PC-9 (cell line): ENCODE measurements at regions not wholly inside any gene's neighbourhood (a gene's known extent, or its start where the extent isn't known, plus 50 kb on each side); places are given as distances from the start of the nearest gene placed in this dataset.
"Not testable (repeated sequence)": the region's sequence is repeated elsewhere in the genome, so short reads cannot be mapped to it uniquely, and the experiment has no call there.

Experiments used
- EZH2 ChIP-seq: fragments of 200-600 bp; sonication (generic); IDR thresholded peaks from 2 replicates; pipeline ENCODE4 v1.8.0; 2017; ENCODE audit warnings: antibody characterized with exemption, low read depth
- TF ChIP-seq, protein P1 (sequence below): fragments of 200-600 bp; sonication (generic); conservative IDR thresholded peaks from 2 replicates; pipeline ENCODE4 v1.6.1; 2017; ENCODE audit warnings: mixed run types, antibody characterized with exemption, mild to moderate bottlenecking, moderate library complexity

GRCh38 chr3:44941-45340 is 151.6 kb upstream of the CHL1 start:
- TF ChIP-seq, protein P1, sequence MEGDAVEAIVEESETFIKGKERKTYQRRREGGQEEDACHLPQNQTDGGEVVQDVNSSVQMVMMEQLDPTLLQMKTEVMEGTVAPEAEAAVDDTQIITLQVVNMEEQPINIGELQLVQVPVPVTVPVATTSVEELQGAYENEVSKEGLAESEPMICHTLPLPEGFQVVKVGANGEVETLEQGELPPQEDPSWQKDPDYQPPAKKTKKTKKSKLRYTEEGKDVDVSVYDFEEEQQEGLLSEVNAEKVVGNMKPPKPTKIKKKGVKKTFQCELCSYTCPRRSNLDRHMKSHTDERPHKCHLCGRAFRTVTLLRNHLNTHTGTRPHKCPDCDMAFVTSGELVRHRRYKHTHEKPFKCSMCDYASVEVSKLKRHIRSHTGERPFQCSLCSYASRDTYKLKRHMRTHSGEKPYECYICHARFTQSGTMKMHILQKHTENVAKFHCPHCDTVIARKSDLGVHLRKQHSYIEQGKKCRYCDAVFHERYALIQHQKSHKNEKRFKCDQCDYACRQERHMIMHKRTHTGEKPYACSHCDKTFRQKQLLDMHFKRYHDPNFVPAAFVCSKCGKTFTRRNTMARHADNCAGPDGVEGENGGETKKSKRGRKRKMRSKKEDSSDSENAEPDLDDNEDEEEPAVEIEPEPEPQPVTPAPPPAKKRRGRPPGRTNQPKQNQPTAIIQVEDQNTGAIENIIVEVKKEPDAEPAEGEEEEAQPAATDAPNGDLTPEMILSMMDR = not testable (repeated sequence)
- TF ChIP-seq EZH2 = not testable (repeated sequence)
